PC-9 (cell line): ENCODE measurements at regions not wholly inside any gene's neighbourhood (a gene's known extent, or its start where the extent isn't known, plus 50 kb on each side); places are given as distances from the start of the nearest gene placed in this dataset.

Experiments used
- BruUV-seq: library from RNA; stranded (reverse); fragments of 400-500 nt; replicated peaks from 2 replicates; lab custom pipeline; 2021; lab: Mats Ljungman, UMichigan
- CTCF ChIA-PET: fragments of 300-600 bp; sonication (Branson Sonifier 250); formaldehyde crosslinking; loops from one replicate; lab custom pipeline; 2022; ENCODE audit warnings: antibody characterized with exemption; lab: Charles Lee
- POLR2A ChIA-PET: fragments of 300-600 bp; sonication (Branson Sonifier 250); formaldehyde crosslinking; loops from one replicate; lab custom pipeline; 2022; ENCODE audit warnings: antibody characterized with exemption; ENCODE audit not compliant: unreplicated experiment; lab: Charles Lee
- DNase-seq, 2 experiments: peaks; one replicate each; pipeline versions ENCODE4 v3.0.0 to v3.0.0-alpha.2; 2015 to 2022; ENCODE audit warnings: mixed read lengths in 1 of 2
- H2AFZ ChIP-seq: fragments of 200-600 bp; sonication (generic); 2 replicates; pipeline ENCODE4 v1.8.1; 2017; ENCODE audit warnings: antibody characterized with exemption
- H3F3A ChIP-seq: fragments of 200-600 bp; sonication (generic); 2 replicates; pipeline ENCODE4 v1.8.1; 2017; ENCODE audit warnings: antibody characterized with exemption, mild to moderate bottlenecking, low read depth; ENCODE audit not compliant: insufficient read depth
- H3K27ac ChIP-seq: fragments of 200-600 bp; sonication (generic); 2 replicates; pipeline ENCODE4 v1.6.1; 2016; ENCODE audit warnings: mixed run types
- H3K27me3 ChIP-seq: fragments of 200-600 bp; sonication (generic); 2 replicates; pipeline ENCODE4 v1.6.1; 2016; ENCODE audit warnings: low read depth, mixed run types; ENCODE audit not compliant: insufficient read depth
- H3K36me3 ChIP-seq: fragments of 200-600 bp; sonication (generic); 2 replicates; pipeline ENCODE4 v1.6.1; 2016; ENCODE audit warnings: low read depth, mixed run types
- H3K4me1 ChIP-seq: fragments of 200-600 bp; sonication (generic); replicated peaks from 2 replicates; pipeline ENCODE4 v1.6.1; 2016; ENCODE audit warnings: mixed run types; ENCODE audit not compliant: insufficient read depth
- H3K4me2 ChIP-seq: fragments of 200-600 bp; sonication (generic); 2 replicates; pipeline ENCODE4 v1.6.1; 2017; ENCODE audit warnings: mixed run types
- H3K4me3 ChIP-seq: fragments of 200-600 bp; sonication (generic); 2 replicates; pipeline ENCODE4 v1.6.1; 2016; ENCODE audit warnings: mixed run types
- H3K79me2 ChIP-seq: fragments of 200-600 bp; sonication (generic); 2 replicates; pipeline ENCODE4 v1.6.1; 2017; ENCODE audit warnings: low read depth, mixed run types
- H3K9me2 ChIP-seq: fragments of 200-600 bp; sonication (generic); 2 replicates; pipeline ENCODE4 v1.8.1; 2017; ENCODE audit warnings: mild to moderate bottlenecking; ENCODE audit not compliant: insufficient read depth
- H3K9me3 ChIP-seq: fragments of 200-600 bp; sonication (generic); 2 replicates; pipeline ENCODE4 v1.8.1; 2016; ENCODE audit warnings: low read depth; ENCODE audit not compliant: insufficient read depth
- H4K20me1 ChIP-seq: fragments of 200-600 bp; sonication (generic); 2 replicates; pipeline ENCODE4 v1.8.1; 2017; ENCODE audit not compliant: insufficient read depth
- CTCF ChIP-seq: fragments of 200-600 bp; sonication (generic); conservative IDR thresholded peaks from 2 replicates; pipeline ENCODE4 v1.6.1; 2017; ENCODE audit warnings: mixed run types, antibody characterized with exemption, mild to moderate bottlenecking, moderate library complexity
- EZH2 ChIP-seq: fragments of 200-600 bp; sonication (generic); IDR thresholded peaks from 2 replicates; pipeline ENCODE4 v1.8.0; 2017; ENCODE audit warnings: antibody characterized with exemption, low read depth
- intact Hi-C: fragments of 100-400 bp; cut with micrococcal nuclease; formaldehyde crosslinking; loops from one replicate; pipeline ENCODE4 v1.10.0; 2022; ENCODE audit not compliant: unreplicated experiment

- CTCF ChIA-PET, result no interaction called here
- Histone ChIP-seq H3K9me3 (no peaks in the 10 kb centered on the region), H3K27ac (no peak overlapping the region), H3K9me2 (no peaks in the 10 kb centered on the region), H3K36me3 (no peaks in the 10 kb centered on the region), H3K4me1 (no peaks in the 10 kb centered on the region), H3F3A (no peaks in the 10 kb centered on the region), H3K27me3 (no peaks in the 10 kb centered on the region), H3K4me3 (no peak overlapping the region), H3K79me2 (no peaks in the 10 kb centered on the region), H4K20me1 (no peaks in the 10 kb centered on the region), H3K4me2 (no peak overlapping the region), H2AFZ (no peak overlapping the region)
- BruUV-seq, result no TSS peak
- TF ChIP-seq EZH2 (no peak), CTCF (no peak)
- DNase-seq, result no peak
- intact Hi-C loops, result no loop called here
- POLR2A ChIA-PET, result no interaction called here
These were observed 234.3 kb downstream of the CALCRL start for GRCh38 chr2:187213798-187214197.

- intact Hi-C loops, result no loop called here
- Histone ChIP-seq H3K4me3 (no peak overlapping the region), H3F3A (no peaks in the 10 kb centered on the region), H3K4me1 (no peaks in the 10 kb centered on the region), H3K9me2 (no peaks in the 10 kb centered on the region), H3K36me3 (no peaks in the 10 kb centered on the region), H3K79me2 (no peaks in the 10 kb centered on the region), H3K4me2 (no peak overlapping the region), H4K20me1 (no peaks in the 10 kb centered on the region), H3K9me3 (no peaks in the 10 kb centered on the region), H3K27me3 (no peaks in the 10 kb centered on the region), H2AFZ (peak overlapping the region; percentile 43; the same call in 1 of the 2 replicates), H3K27ac (no peak overlapping the region)
- TF ChIP-seq CTCF, result no peak
- TF ChIP-seq EZH2, result no peak
- ChIA-PET POLR2A (interaction anchor here (0.7 kb wide), 1 partner anchor 14 kb away, joined by 5 read pairs; no protein-coding TSS in a partner anchor), CTCF (no interaction called here)
- no peak for DNase-seq
- BruUV-seq, result no TSS peak
These were observed 237.3 kb downstream of the CALCRL start for GRCh38 chr2:187210726-187211125.

GRCh38 chr2:187208199-187208785 is 239.8 kb downstream of the CALCRL start:
- no TSS peak for BruUV-seq
- POLR2A ChIA-PET, result no interaction called here

More at GRCh38 chr2:187208199-187208785, 239.8 kb downstream of the CALCRL start:
- CTCF ChIA-PET, result no interaction called here
- Histone ChIP-seq H3K79me2 (no peaks in the 10 kb centered on the region), H3K9me3 (no peaks in the 10 kb centered on the region), H3K4me3 (no peak overlapping the region), H3K9me2 (no peaks in the 10 kb centered on the region), H3K27ac (no peak overlapping the region), H3K4me2 (no peak overlapping the region), H3F3A (no peaks in the 10 kb centered on the region), H4K20me1 (no peaks in the 10 kb centered on the region), H3K36me3 (no peaks in the 10 kb centered on the region), H3K27me3 (no peaks in the 10 kb centered on the region), H3K4me1 (no peaks in the 10 kb centered on the region), H2AFZ (no peak overlapping the region)
- TF ChIP-seq EZH2 (no peak), CTCF (no peak)
- intact Hi-C loops, result no loop called here
- no peak for DNase-seq
